ENCODE measurements at regions not wholly inside any gene's neighbourhood (a gene's known extent, or its start where the extent isn't known, plus 50 kb on each side); places are given as distances from the start of the nearest gene placed in this dataset.

- 59% methylated on average over 2 of the region's 2 CpGs for WGBS
- no peaks in the 10 kb centered on the region for H3K36me3 ChIP-seq (ENCODE audit: control insufficient read depth in 4 of 4, insufficient read depth in 3 of 4, low read depth in 1 of 4, low read length in 3 of 4)
- H3K4me1 ChIP-seq (ENCODE audit: control insufficient read depth in 4 of 4, insufficient read depth in 4 of 4, low read length in 3 of 4), result no peaks in the 10 kb centered on the region
- H3K27ac ChIP-seq (ENCODE audit: low read depth in 1 of 2, low read length in 2 of 2), result no peak overlapping the region
- H3K4me3 ChIP-seq (ENCODE audit: low read depth in 1 of 3, low read length in 3 of 3), result no peak overlapping the region
- no peak overlapping the region for H3K9ac ChIP-seq (ENCODE audit: low read depth in 1 of 2, low read length in 2 of 2)
- H3K9me3 ChIP-seq (ENCODE audit: control insufficient read depth in 4 of 4, low read length in 3 of 4), result no peaks in the 10 kb centered on the region
- no peak for DNase-seq (ENCODE audit: low spot score)
- peaks cover 0 to 4% (median 0%) of the 10 kb centered on the region in 4 donors for H3K27me3 ChIP-seq (ENCODE audit: control insufficient read depth in 4 of 4, insufficient read depth in 4 of 4, low read length in 3 of 4)
- no peak for TF ChIP-seq GABPA (IDR thresholded peaks at IDR 0.05 in 1 of 2, conservative IDR thresholded peaks at IDR 0.05 in 1 of 2)
- TF ChIP-seq CTCF (IDR thresholded peaks at IDR 0.05; ENCODE audit: low read depth, low read length, missing input control), result no peak
- TF ChIP-seq, protein P1, sequence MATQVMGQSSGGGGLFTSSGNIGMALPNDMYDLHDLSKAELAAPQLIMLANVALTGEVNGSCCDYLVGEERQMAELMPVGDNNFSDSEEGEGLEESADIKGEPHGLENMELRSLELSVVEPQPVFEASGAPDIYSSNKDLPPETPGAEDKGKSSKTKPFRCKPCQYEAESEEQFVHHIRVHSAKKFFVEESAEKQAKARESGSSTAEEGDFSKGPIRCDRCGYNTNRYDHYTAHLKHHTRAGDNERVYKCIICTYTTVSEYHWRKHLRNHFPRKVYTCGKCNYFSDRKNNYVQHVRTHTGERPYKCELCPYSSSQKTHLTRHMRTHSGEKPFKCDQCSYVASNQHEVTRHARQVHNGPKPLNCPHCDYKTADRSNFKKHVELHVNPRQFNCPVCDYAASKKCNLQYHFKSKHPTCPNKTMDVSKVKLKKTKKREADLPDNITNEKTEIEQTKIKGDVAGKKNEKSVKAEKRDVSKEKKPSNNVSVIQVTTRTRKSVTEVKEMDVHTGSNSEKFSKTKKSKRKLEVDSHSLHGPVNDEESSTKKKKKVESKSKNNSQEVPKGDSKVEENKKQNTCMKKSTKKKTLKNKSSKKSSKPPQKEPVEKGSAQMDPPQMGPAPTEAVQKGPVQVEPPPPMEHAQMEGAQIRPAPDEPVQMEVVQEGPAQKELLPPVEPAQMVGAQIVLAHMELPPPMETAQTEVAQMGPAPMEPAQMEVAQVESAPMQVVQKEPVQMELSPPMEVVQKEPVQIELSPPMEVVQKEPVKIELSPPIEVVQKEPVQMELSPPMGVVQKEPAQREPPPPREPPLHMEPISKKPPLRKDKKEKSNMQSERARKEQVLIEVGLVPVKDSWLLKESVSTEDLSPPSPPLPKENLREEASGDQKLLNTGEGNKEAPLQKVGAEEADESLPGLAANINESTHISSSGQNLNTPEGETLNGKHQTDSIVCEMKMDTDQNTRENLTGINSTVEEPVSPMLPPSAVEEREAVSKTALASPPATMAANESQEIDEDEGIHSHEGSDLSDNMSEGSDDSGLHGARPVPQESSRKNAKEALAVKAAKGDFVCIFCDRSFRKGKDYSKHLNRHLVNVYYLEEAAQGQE (IDR thresholded peaks at IDR 0.05), result no peak
- TF ChIP-seq ATF3 (IDR thresholded peaks at IDR 0.05), result no peak
- TF ChIP-seq HNF4G (IDR thresholded peaks at IDR 0.05), result no peak
- TF ChIP-seq RAD21 (IDR thresholded peaks at IDR 0.05), result no peak
- no peak for TF ChIP-seq FOXA2 (IDR thresholded peaks at IDR 0.05)
- no peak for TF ChIP-seq HNF4A (conservative IDR thresholded peaks at IDR 0.05)
- no peak for TF ChIP-seq TAF1 (conservative IDR thresholded peaks at IDR 0.05)
- no peak for TF ChIP-seq EGR1 (IDR thresholded peaks at IDR 0.05; ENCODE audit: low read depth in 2 of 2)
Observed at GRCh38 chr3:25907081-25907480, 117.2 kb downstream of the OXSM start.

DNA sequence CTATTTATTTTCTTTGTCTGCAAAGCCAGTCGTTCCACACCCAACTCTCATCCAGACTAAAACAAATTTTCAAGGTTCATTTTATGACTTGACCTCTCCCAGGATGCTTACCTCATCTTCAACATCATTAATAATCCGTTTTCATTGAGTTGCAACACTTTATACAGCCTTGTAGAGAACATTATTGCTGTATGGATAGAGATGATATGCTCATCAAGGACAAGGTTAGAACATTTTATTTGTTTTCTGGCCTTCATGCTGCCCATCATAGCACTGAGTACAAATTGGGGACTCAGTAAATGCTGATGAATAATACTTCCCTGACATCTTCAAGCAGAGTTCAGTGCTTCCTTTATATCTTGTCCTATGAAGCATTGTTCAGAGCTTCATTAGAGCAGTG, 120.2 kb downstream of the OXSM start:
- Histone ChIP-seq H3K27me3 (ENCODE audit: control insufficient read depth in 4 of 4, insufficient read depth in 4 of 4, low read length in 3 of 4) (no peaks in the 10 kb centered on the region), H3K9ac (ENCODE audit: low read depth in 1 of 2, low read length in 2 of 2) (no peak overlapping the region), H3K9me3 (ENCODE audit: control insufficient read depth in 4 of 4, low read length in 3 of 4) (no peaks in the 10 kb centered on the region), H3K4me3 (ENCODE audit: low read depth in 1 of 3, low read length in 3 of 3) (no peak overlapping the region), H3K4me1 (ENCODE audit: control insufficient read depth in 4 of 4, insufficient read depth in 4 of 4, low read length in 3 of 4) (no peaks in the 10 kb centered on the region), H3K27ac (ENCODE audit: low read depth in 1 of 2, low read length in 2 of 2) (no peak overlapping the region), H3K36me3 (ENCODE audit: control insufficient read depth in 4 of 4, insufficient read depth in 3 of 4, low read depth in 1 of 4, low read length in 3 of 4) (no peaks in the 10 kb centered on the region)
- DNase-seq (ENCODE audit: low spot score), result no peak
- no peak for TF ChIP-seq TAF1 (conservative IDR thresholded peaks at IDR 0.05)
- TF ChIP-seq MAX (IDR thresholded peaks at IDR 0.05), result no peak
- no peak for TF ChIP-seq HNF4G (IDR thresholded peaks at IDR 0.05)
- TF ChIP-seq CTCF (IDR thresholded peaks at IDR 0.05; ENCODE audit: low read depth, low read length, missing input control), result no peak
- TF ChIP-seq JUND (IDR thresholded peaks at IDR 0.05), result no peak
- TF ChIP-seq RXRA (IDR thresholded peaks at IDR 0.05), result no peak
- TF ChIP-seq RAD21 (IDR thresholded peaks at IDR 0.05), result no peak
- TF ChIP-seq NR2F2 (IDR thresholded peaks at IDR 0.05), result no peak
- TF ChIP-seq FOXA1 (IDR thresholded peaks at IDR 0.05), result no peak
- 53% methylated on average over 2 of the region's 2 CpGs for WGBS

All from liver (tissue), 8 donors.